ENCODE measurements at regions not wholly inside any gene's neighbourhood (a gene's known extent, or its start where the extent isn't known, plus 50 kb on each side); places are given as distances from the start of the nearest gene placed in this dataset.

DNA sequence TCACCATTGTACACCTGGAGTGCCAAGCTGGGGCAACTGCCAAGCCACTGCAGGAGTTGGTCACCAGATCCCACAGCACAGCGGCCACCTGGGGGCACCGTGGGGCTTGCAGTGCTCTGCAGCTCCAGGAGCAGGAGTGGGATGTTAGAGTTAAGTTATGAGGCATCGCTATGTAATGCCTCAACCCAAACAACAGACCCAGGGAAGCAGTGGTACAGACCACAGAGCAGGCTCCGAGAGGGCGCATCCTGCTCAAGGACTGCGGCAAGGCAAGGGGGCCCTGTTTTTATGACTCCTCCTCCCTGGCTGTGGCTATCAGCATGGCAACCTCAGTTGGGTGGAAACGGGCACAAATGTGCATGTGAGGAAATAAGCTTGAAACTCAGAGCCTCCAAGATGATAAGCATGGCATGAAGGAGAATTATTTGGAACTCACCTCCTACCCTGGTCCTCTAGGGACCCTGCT lies 63.1 kb downstream of the ARL6IP4 start (continued):
- TF ChIP-seq, protein P1, sequence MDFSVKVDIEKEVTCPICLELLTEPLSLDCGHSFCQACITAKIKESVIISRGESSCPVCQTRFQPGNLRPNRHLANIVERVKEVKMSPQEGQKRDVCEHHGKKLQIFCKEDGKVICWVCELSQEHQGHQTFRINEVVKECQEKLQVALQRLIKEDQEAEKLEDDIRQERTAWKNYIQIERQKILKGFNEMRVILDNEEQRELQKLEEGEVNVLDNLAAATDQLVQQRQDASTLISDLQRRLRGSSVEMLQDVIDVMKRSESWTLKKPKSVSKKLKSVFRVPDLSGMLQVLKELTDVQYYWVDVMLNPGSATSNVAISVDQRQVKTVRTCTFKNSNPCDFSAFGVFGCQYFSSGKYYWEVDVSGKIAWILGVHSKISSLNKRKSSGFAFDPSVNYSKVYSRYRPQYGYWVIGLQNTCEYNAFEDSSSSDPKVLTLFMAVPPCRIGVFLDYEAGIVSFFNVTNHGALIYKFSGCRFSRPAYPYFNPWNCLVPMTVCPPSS (IDR thresholded peaks at IDR 0.05), result no peak
- TF ChIP-seq JDP2 (CRISPR knock-in tag; IDR thresholded peaks at IDR 0.05; ENCODE audit: borderline replicate concordance) (no peak), SRF (IDR thresholded peaks at IDR 0.05; ENCODE audit: low read depth, low read length) (no peak), JUN (CRISPR knock-in tag; IDR thresholded peaks at IDR 0.05) (no peak), ATF7-NPFF (CRISPR knock-in tag; IDR thresholded peaks at IDR 0.05; ENCODE audit: low read depth) (no peak)

DNA sequence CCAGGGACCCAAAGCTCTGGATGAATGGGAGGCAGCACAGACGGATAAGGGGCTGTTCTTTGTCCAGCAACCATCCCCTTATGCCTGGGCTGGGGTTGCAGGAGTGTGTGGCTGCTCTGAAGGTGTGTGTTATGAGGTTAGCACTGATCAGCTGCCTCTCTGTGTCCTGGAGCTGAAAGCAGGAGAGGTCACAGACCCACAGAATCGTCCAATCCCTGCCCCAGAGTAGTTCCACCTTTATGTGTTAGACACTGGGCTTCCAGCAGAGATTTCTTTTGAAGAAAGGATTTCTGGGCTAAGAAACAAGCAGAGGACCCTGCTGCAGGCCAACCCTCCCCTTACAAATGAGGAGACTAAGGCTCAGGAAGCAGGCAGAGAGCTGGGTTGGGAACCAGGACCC lies 62.4 kb downstream of the ARL6IP4 start:
- no peak overlapping the region for H3K27ac ChIP-seq (ENCODE audit: extremely low read length, insufficient read depth, low read length)
- CTCF ChIA-PET (ENCODE audit: low intra/inter-chr PET ratio, low total read pairs), result interaction anchor here (1.8 kb wide), 2 partner anchors 32 to 108 kb away, joined by 4 to 7 read pairs; partner anchors contain the start of gene PITPNM2
- no peak overlapping the region for H2AFZ ChIP-seq (ENCODE audit: low read length)
- DNase-seq (ENCODE audit: low spot score) (no peak), ATAC-seq (no peak), FAIRE-seq (no peak)
- 0 out of 2 replicates have a peak, but pooled peaks cover 5% of the 10 kb centered on the region for H3K4me1 ChIP-seq (ENCODE audit: insufficient read depth, low read length)
- POLR2A ChIA-PET, result interaction anchor here (1.8 to 2.9 kb wide), 2 partner anchors 27 to 190 kb away, joined by 4 to 17 read pairs; partner anchors contain the start of genes MPHOSPH9 and MTRFR
- H3K36me3 ChIP-seq (replicated peaks in 1 of 2; ENCODE audit: control insufficient read depth in 1 of 2, insufficient read depth in 2 of 2, low read length in 2 of 2), result no peaks in the 10 kb centered on the region
- H3K4me2 ChIP-seq (ENCODE audit: low read depth, low read length), result no peak overlapping the region
- intact Hi-C loops (cut with micrococcal nuclease; ENCODE audit: unreplicated experiment), result loop anchor here (1.0 to 5.0 kb wide), 2 partner anchors 109 to 195 kb away; partner anchors contain the start of gene PITPNM2
- H3K9ac ChIP-seq (ENCODE audit: insufficient read depth, low read depth, low read length), result no peak overlapping the region
- BruUV-seq (replicated peaks), result no TSS peak
- H3K4me3 ChIP-seq (replicated peaks in 1 of 3; ENCODE audit: insufficient read depth in 1 of 3, low read depth in 2 of 3, low read length in 3 of 3), result no peak overlapping the region
- TF ChIP-seq ZBTB42 (CRISPR knock-in tag; IDR thresholded peaks at IDR 0.05) (no peak), MED1 (CRISPR knock-in tag; IDR thresholded peaks at IDR 0.05) (no peak), SIN3B (IDR thresholded peaks at IDR 0.05; ENCODE audit: low read length) (no peak), MAFK (conservative IDR thresholded peaks at IDR 0.05 in 1 of 2, IDR thresholded peaks at IDR 0.05 in 1 of 2; ENCODE audit: low read length in 2 of 2) (no peak), ZNF552 (CRISPR knock-in tag; IDR thresholded peaks at IDR 0.05; ENCODE audit: borderline replicate concordance) (no peak), ZNF761 (CRISPR knock-in tag; conservative IDR thresholded peaks at IDR 0.05) (no peak), ZNF430 (CRISPR knock-in tag; IDR thresholded peaks at IDR 0.05) (no peak), NFE2L2 (IDR thresholded peaks at IDR 0.05; ENCODE audit: low read length) (no peak), XRCC5 (optimal IDR thresholded peaks at IDR 0.05; ENCODE audit: low read length) (no peak), MTA3 (CRISPR knock-in tag; IDR thresholded peaks at IDR 0.05) (no peak), KDM3A (CRISPR knock-in tag; IDR thresholded peaks at IDR 0.05; ENCODE audit: low read depth) (no peak), HOXA3 (CRISPR knock-in tag; IDR thresholded peaks at IDR 0.05) (no peak), SUZ12 (IDR thresholded peaks at IDR 0.05; ENCODE audit: low read depth, low read length) (no peak), TCF7 (IDR thresholded peaks at IDR 0.05; ENCODE audit: low read depth) (no peak)
- TF ChIP-seq, protein P2, sequence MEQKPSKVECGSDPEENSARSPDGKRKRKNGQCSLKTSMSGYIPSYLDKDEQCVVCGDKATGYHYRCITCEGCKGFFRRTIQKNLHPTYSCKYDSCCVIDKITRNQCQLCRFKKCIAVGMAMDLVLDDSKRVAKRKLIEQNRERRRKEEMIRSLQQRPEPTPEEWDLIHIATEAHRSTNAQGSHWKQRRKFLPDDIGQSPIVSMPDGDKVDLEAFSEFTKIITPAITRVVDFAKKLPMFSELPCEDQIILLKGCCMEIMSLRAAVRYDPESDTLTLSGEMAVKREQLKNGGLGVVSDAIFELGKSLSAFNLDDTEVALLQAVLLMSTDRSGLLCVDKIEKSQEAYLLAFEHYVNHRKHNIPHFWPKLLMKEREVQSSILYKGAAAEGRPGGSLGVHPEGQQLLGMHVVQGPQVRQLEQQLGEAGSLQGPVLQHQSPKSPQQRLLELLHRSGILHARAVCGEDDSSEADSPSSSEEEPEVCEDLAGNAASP (CRISPR knock-in tag; IDR thresholded peaks at IDR 0.05; ENCODE audit: borderline replicate concordance), result no peak
- TF ChIP-seq, protein P3, sequence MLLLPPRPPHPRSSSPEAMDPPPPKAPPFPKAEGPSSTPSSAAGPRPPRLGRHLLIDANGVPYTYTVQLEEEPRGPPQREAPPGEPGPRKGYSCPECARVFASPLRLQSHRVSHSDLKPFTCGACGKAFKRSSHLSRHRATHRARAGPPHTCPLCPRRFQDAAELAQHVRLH (CRISPR knock-in tag; IDR thresholded peaks at IDR 0.05; ENCODE audit: borderline replicate concordance, low read depth), result no peak
- H3K79me2 ChIP-seq (ENCODE audit: insufficient read depth, low read length), result no peaks in the 10 kb centered on the region
- in situ Hi-C loops (cut with HindIII; ENCODE audit: extremely low pct_ligation_motif_present, low pct_unique_long_range_greater_than_20kb), result loop anchor here (5.0 kb wide), 1 partner anchor 189 kb away; the partner anchor contains the start of genes MPHOSPH9 and MTRFR
- H3K27me3 ChIP-seq (ENCODE audit: control insufficient read depth in 1 of 2, insufficient read depth in 2 of 2, low read length in 2 of 2), result no peaks in the 10 kb centered on the region; a peak in 1 of 5 replicates
- H3K9me3 ChIP-seq (ENCODE audit: low read length), result no peaks in the 10 kb centered on the region
- 94% methylated on average over 2 of the region's 2 CpGs for WGBS (ENCODE audit: low lambda C conversion rate)
- H4K20me1 ChIP-seq (ENCODE audit: insufficient read depth, low read length), result no peaks in the 10 kb centered on the region

Measured in HepG2 (cell line).